ENCODE measurements at regions not wholly inside any gene's neighbourhood (a gene's known extent, or its start where the extent isn't known, plus 50 kb on each side); places are given as distances from the start of the nearest gene placed in this dataset.

GRCh38 chr4:26020881-26021280 lies 106.9 kb downstream of the SMIM20 start:
- H3K4me3 ChIP-seq (ENCODE audit: low read depth in 1 of 3, low read length in 3 of 3) = no peak overlapping the region

More at GRCh38 chr4:26020881-26021280, 106.9 kb downstream of the SMIM20 start:
- H3K36me3 ChIP-seq (ENCODE audit: control insufficient read depth in 4 of 4, insufficient read depth in 3 of 4, low read depth in 1 of 4, low read length in 3 of 4) = no peaks in the 10 kb centered on the region
- H3K9me3 ChIP-seq (ENCODE audit: control insufficient read depth in 4 of 4, low read length in 3 of 4) = no peaks in the 10 kb centered on the region
- H3K4me1 ChIP-seq (ENCODE audit: control insufficient read depth in 4 of 4, insufficient read depth in 4 of 4, low read length in 3 of 4) = peaks cover 5 to 13% (median 7%) of the 10 kb centered on the region in 4 donors
- no peak overlapping the region for H3K9ac ChIP-seq (ENCODE audit: low read depth in 1 of 2, low read length in 2 of 2)
- H3K27me3 ChIP-seq (ENCODE audit: control insufficient read depth in 4 of 4, insufficient read depth in 4 of 4, low read length in 3 of 4) = peaks cover 0 to 4% (median 0%) of the 10 kb centered on the region in 4 donors
- no peak for DNase-seq (ENCODE audit: low spot score)
- TF ChIP-seq ZBTB33 (IDR thresholded peaks at IDR 0.05) = no peak
- no peak for TF ChIP-seq HNF4G (IDR thresholded peaks at IDR 0.05)
- TF ChIP-seq RAD21 (IDR thresholded peaks at IDR 0.05) = no peak
- TF ChIP-seq REST (IDR thresholded peaks at IDR 0.05) = no peak
- TF ChIP-seq JUND (IDR thresholded peaks at IDR 0.05) = no peak
- TF ChIP-seq YY1 (IDR thresholded peaks at IDR 0.05) = no peak
- no peak for TF ChIP-seq MAX (IDR thresholded peaks at IDR 0.05)
- no peak for TF ChIP-seq GABPA (IDR thresholded peaks at IDR 0.05 in 1 of 2, conservative IDR thresholded peaks at IDR 0.05 in 1 of 2)
- TF ChIP-seq FOXA2 (IDR thresholded peaks at IDR 0.05) = no peak
- TF ChIP-seq ATF3 (IDR thresholded peaks at IDR 0.05) = no peak
- no peak for TF ChIP-seq RXRA (IDR thresholded peaks at IDR 0.05)
- no peak for TF ChIP-seq TAF1 (conservative IDR thresholded peaks at IDR 0.05)
- H3K27ac ChIP-seq (ENCODE audit: low read depth in 1 of 2, low read length in 2 of 2) = no peak overlapping the region
- WGBS = 90% methylated on average over 6 of the region's 6 CpGs

All from liver (tissue), 7 donors.